CD4-positive, alpha-beta memory T cell (primary cell): ENCODE measurements at regions not wholly inside any gene's neighbourhood (a gene's known extent, or its start where the extent isn't known, plus 50 kb on each side); places are given as distances from the start of the nearest gene placed in this dataset.
"Not testable (repeated sequence)": the region's sequence is repeated elsewhere in the genome, so short reads cannot be mapped to it uniquely, and the experiment has no call there.

Experiments
- CTCF ChIA-PET: fragments of 350-600 bp; sonication (Branson Sonifier 250); formaldehyde crosslinking; loops from one replicate; lab custom pipeline; 2021; ENCODE audit warnings: inconsistent platforms; ENCODE audit not compliant: partially characterized antibody; lab: Charles Lee
- POLR2A ChIA-PET: fragments of 350-600 bp; sonication (Branson Sonifier 250); formaldehyde crosslinking; loops from one replicate; lab custom pipeline; 2021; ENCODE audit not compliant: partially characterized antibody; lab: Charles Lee
- DNase-seq, 5 donors: peaks; one replicate each; pipeline versions ENCODE4 v3.0.0 to v3.0.0-alpha.2; 2020 to 2022; ENCODE audit warnings: mixed read lengths in 1 of 5
- H3K27ac ChIP-seq: one replicate; pipeline ENCODE4 v1.7.0; 2013; ENCODE audit warnings: low read depth, low read length
- H3K27me3 ChIP-seq: 2 replicates; pipeline ENCODE4 v1.7.0; 2013; ENCODE audit warnings: mild to moderate bottlenecking, low read length, moderate library complexity; ENCODE audit not compliant: insufficient read depth
- H3K36me3 ChIP-seq: 2 replicates; pipeline ENCODE4 v1.7.0; 2013; ENCODE audit warnings: mild to moderate bottlenecking, low read length, moderate library complexity; ENCODE audit not compliant: insufficient read depth
- H3K4me1 ChIP-seq: 2 replicates; pipeline ENCODE4 v1.7.0; 2013; ENCODE audit warnings: mild to moderate bottlenecking, low read length, moderate library complexity; ENCODE audit not compliant: insufficient read depth
- H3K4me3 ChIP-seq, 2 donors: one replicate each; pipeline ENCODE4 v1.7.0; 2013; ENCODE audit warnings: low read length in 2 of 2, mild to moderate bottlenecking in 1 of 2
- H3K9me3 ChIP-seq, 2 donors: one replicate each; pipeline ENCODE4 v1.7.0; 2013; ENCODE audit warnings: low read length in 2 of 2, control low read depth in 1 of 2; ENCODE audit not compliant: control insufficient read depth in 1 of 2
- H3K27ac Mint-ChIP-seq, 7 donors: one replicate each; pipeline ENCODE4 v1.8.0; 2020 to 2021; ENCODE audit warnings: mixed read lengths in 7 of 7, mild to moderate bottlenecking in 6 of 7, inconsistent platforms in 3 of 7, moderate library complexity in 3 of 7
- H3K27me3 Mint-ChIP-seq, 2 donors: one replicate each; pipeline ENCODE4 v1.8.0; 2020 to 2021; ENCODE audit warnings: mixed read lengths in 2 of 2
- H3K36me3 Mint-ChIP-seq, 2 donors: one replicate each; pipeline ENCODE4 v1.8.0; 2020 to 2021; ENCODE audit warnings: mixed read lengths in 2 of 2, inconsistent platforms in 1 of 2, mild to moderate bottlenecking in 1 of 2
- H3K4me1 Mint-ChIP-seq, 4 donors: one replicate each; pipeline ENCODE4 v1.8.0; 2020 to 2021; ENCODE audit warnings: mixed read lengths in 4 of 4, mild to moderate bottlenecking in 1 of 4
- H3K4me3 Mint-ChIP-seq, 8 donors: one replicate each; pipeline ENCODE4 v1.8.0; 2020 to 2021; ENCODE audit warnings: mixed read lengths in 8 of 8, mild to moderate bottlenecking in 7 of 8, moderate library complexity in 6 of 8, inconsistent platforms in 3 of 8
- H3K9me3 Mint-ChIP-seq, 8 donors: one replicate each; pipeline ENCODE4 v1.8.0; 2020 to 2021; ENCODE audit warnings: mixed read lengths in 8 of 8, mild to moderate bottlenecking in 5 of 8, inconsistent platforms in 3 of 8, moderate library complexity in 1 of 8
- intact Hi-C: fragments of 100-400 bp; cut with micrococcal nuclease; formaldehyde crosslinking; loops from one replicate; pipeline ENCODE4 v1.15.1; 2023

- Mint-ChIP-seq H3K27me3 (no peaks in the 10 kb centered on the region), H3K27ac (no peak overlapping the region), H3K4me1 (no peaks in the 10 kb centered on the region), H3K9me3 (peaks cover 0 to 14% (median 3%) of the 10 kb centered on the region in 8 donors), H3K4me3 (no peak overlapping the region), H3K36me3 (no peaks in the 10 kb centered on the region)
- no peak for DNase-seq
- Histone ChIP-seq H3K36me3 (no peaks in the 10 kb centered on the region), H3K27me3 (no peaks in the 10 kb centered on the region), H3K4me3 (no peak overlapping the region), H3K27ac (no peak overlapping the region), H3K9me3 (no peaks in the 10 kb centered on the region), H3K4me1 (no peaks in the 10 kb centered on the region)
- CTCF ChIA-PET, result no interaction called here
- intact Hi-C loops, result no loop called here
- POLR2A ChIA-PET, result no interaction called here
Observed at GRCh38 chr7:124254396-124254795, 221.5 kb upstream of the TMEM229A start.

- Histone ChIP-seq H3K4me1 (no peaks in the 10 kb centered on the region), H3K27ac (no peak overlapping the region), H3K27me3 (no peaks in the 10 kb centered on the region), H3K4me3 (no peak overlapping the region), H3K36me3 (no peaks in the 10 kb centered on the region), H3K9me3 (no peaks in the 10 kb centered on the region)
- intact Hi-C loops, result no loop called here
- Mint-ChIP-seq H3K27me3 (no peaks in the 10 kb centered on the region), H3K4me3 (no peak overlapping the region), H3K36me3 (no peaks in the 10 kb centered on the region), H3K4me1 (no peaks in the 10 kb centered on the region), H3K27ac (no peak overlapping the region), H3K9me3 (peaks cover 0 to 9% (median 5%) of the 10 kb centered on the region in 8 donors)
- ChIA-PET POLR2A (no interaction called here), CTCF (no interaction called here)
- no peak for DNase-seq
Observed at GRCh38 chr7:124251636-124252035, 218.8 kb upstream of the TMEM229A start.

GRCh38 chr7:124250297-124251034 is 217.6 kb upstream of the TMEM229A start:
- Mint-ChIP-seq H3K4me3 (no peak overlapping the region), H3K36me3 (no peaks in the 10 kb centered on the region), H3K9me3 (peaks cover 0 to 9% (median 5%) of the 10 kb centered on the region in 8 donors), H3K4me1 (no peaks in the 10 kb centered on the region), H3K27ac (no peak overlapping the region), H3K27me3 (no peaks in the 10 kb centered on the region)
- H3K27me3 ChIP-seq, result no peaks in the 10 kb centered on the region
- no peak overlapping the region for H3K4me3 ChIP-seq
- intact Hi-C loops, result no loop called here
- H3K9me3 ChIP-seq, result no peaks in the 10 kb centered on the region
- DNase-seq, result no peak
- CTCF ChIA-PET, result no interaction called here
- no peaks in the 10 kb centered on the region for H3K36me3 ChIP-seq
- no peaks in the 10 kb centered on the region for H3K4me1 ChIP-seq
- POLR2A ChIA-PET, result no interaction called here
- H3K27ac ChIP-seq, result no peak overlapping the region

GRCh38 chr7:124247691-124248090 is 214.8 kb upstream of the TMEM229A start:
- CTCF ChIA-PET, result no interaction called here
- Mint-ChIP-seq H3K9me3 (peaks cover 0 to 5% (median under 1%) of the 10 kb centered on the region in 8 donors), H3K36me3 (no peaks in the 10 kb centered on the region), H3K27ac (no peak overlapping the region), H3K4me1 (no peaks in the 10 kb centered on the region), H3K4me3 (no peak overlapping the region), H3K27me3 (no peaks in the 10 kb centered on the region)
- POLR2A ChIA-PET, result no interaction called here
- intact Hi-C loops, result no loop called here
- Histone ChIP-seq H3K36me3 (no peaks in the 10 kb centered on the region), H3K4me3 (no peak overlapping the region), H3K4me1 (no peaks in the 10 kb centered on the region), H3K27me3 (no peaks in the 10 kb centered on the region), H3K27ac (no peak overlapping the region), H3K9me3 (no peaks in the 10 kb centered on the region)
- DNase-seq, result no peak

- Histone ChIP-seq H3K4me1 (no peaks in the 10 kb centered on the region), H3K9me3 (no peaks in the 10 kb centered on the region), H3K36me3 (no peaks in the 10 kb centered on the region), H3K4me3 (no peak overlapping the region), H3K27ac (no peak overlapping the region), H3K27me3 (no peaks in the 10 kb centered on the region)
- peaks cover 0 to 6% (median 2%) of the 10 kb centered on the region in 8 donors for H3K9me3 Mint-ChIP-seq
- no peaks in the 10 kb centered on the region for H3K4me1 Mint-ChIP-seq
- CTCF ChIA-PET, result no interaction called here
- H3K27ac Mint-ChIP-seq, result no peak overlapping the region
- H3K36me3 Mint-ChIP-seq, result no peaks in the 10 kb centered on the region
- H3K4me3 Mint-ChIP-seq, result no peak overlapping the region
- POLR2A ChIA-PET, result no interaction called here
- DNase-seq, result no peak
- H3K27me3 Mint-ChIP-seq, result no peaks in the 10 kb centered on the region
- intact Hi-C loops, result no loop called here
Observed at GRCh38 chr7:124246262-124246863, 213.5 kb upstream of the TMEM229A start.

- H3K4me3 ChIP-seq, H3K27me3 ChIP-seq, intact Hi-C loops, CTCF ChIA-PET, H3K4me1 Mint-ChIP-seq, H3K36me3 ChIP-seq, H3K4me3 Mint-ChIP-seq, H3K4me1 ChIP-seq, H3K27ac Mint-ChIP-seq, H3K27me3 Mint-ChIP-seq, DNase-seq, H3K9me3 ChIP-seq, POLR2A ChIA-PET, H3K36me3 Mint-ChIP-seq, H3K27ac ChIP-seq: not testable (repeated sequence)
- H3K9me3 Mint-ChIP-seq, result peaks cover 0 to 11% (median 2%) of the 10 kb centered on the region in 8 donors
Observed at GRCh38 chr7:124244469-124244868, 211.6 kb upstream of the TMEM229A start.

GRCh38 chr7:124219681-124220080 is 186.8 kb upstream of the TMEM229A start:
- Histone ChIP-seq H3K27ac (no peak overlapping the region), H3K4me3 (no peak overlapping the region), H3K9me3 (no peaks in the 10 kb centered on the region), H3K27me3 (no peaks in the 10 kb centered on the region), H3K4me1 (no peaks in the 10 kb centered on the region), H3K36me3 (no peaks in the 10 kb centered on the region)
- intact Hi-C loops, result no loop called here
- Mint-ChIP-seq H3K27ac (no peak overlapping the region), H3K9me3 (peaks cover 0 to 13% (median 6%) of the 10 kb centered on the region in 8 donors), H3K4me3 (no peak overlapping the region), H3K4me1 (no peaks in the 10 kb centered on the region), H3K36me3 (no peaks in the 10 kb centered on the region), H3K27me3 (no peaks in the 10 kb centered on the region)
- CTCF ChIA-PET, result no interaction called here
- POLR2A ChIA-PET, result no interaction called here
- no peak for DNase-seq
